Mesenchymal stem cell (in vitro differentiated cells and primary cell): ENCODE measurements at regions not wholly inside any gene's neighbourhood (a gene's known extent, or its start where the extent isn't known, plus 50 kb on each side); places are given as distances from the start of the nearest gene placed in this dataset.

Experiments
- DNase-seq: peaks from one replicate; pipeline ENCODE4 v3.0.0-alpha.2; 2013
- H2AFZ ChIP-seq: one replicate; pipeline ENCODE4 v1.6.1; 2013; ENCODE audit warnings: low read depth, mild to moderate bottlenecking, control low read depth, inconsistent platforms, low read length, moderate library complexity
- H2AK5ac ChIP-seq: 2 replicates; pipeline ENCODE4 v1.6.1; 2013; ENCODE audit warnings: low read length, moderate library complexity, mild to moderate bottlenecking, inconsistent platforms; ENCODE audit not compliant: severe bottlenecking
- H2BK120ac ChIP-seq: one replicate; pipeline ENCODE4 v1.6.1; 2013; ENCODE audit warnings: low read depth, mild to moderate bottlenecking, inconsistent platforms, low read length, moderate library complexity
- H2BK12ac ChIP-seq, 2 experiments: one replicate each; pipeline ENCODE4 v1.6.1; 2013; ENCODE audit warnings: inconsistent platforms in 2 of 2, low read length in 2 of 2, mild to moderate bottlenecking in 2 of 2, moderate library complexity in 2 of 2, control low read depth in 1 of 2
- H2BK15ac ChIP-seq: one replicate; pipeline ENCODE4 v1.6.1; 2013; ENCODE audit warnings: mild to moderate bottlenecking, low read depth, inconsistent platforms; ENCODE audit not compliant: poor library complexity, severe bottlenecking
- H2BK5ac ChIP-seq: 2 replicates; pipeline ENCODE4 v1.6.1; 2013; ENCODE audit warnings: low read depth, mild to moderate bottlenecking, low read length, control low read depth, inconsistent platforms; ENCODE audit not compliant: poor library complexity, severe bottlenecking
- H3K14ac ChIP-seq, 2 experiments: one replicate each; pipeline ENCODE4 v1.6.1; 2013; ENCODE audit warnings: inconsistent platforms in 2 of 2, low read length in 2 of 2, control low read depth in 1 of 2, mild to moderate bottlenecking in 1 of 2, moderate library complexity in 1 of 2
- H3K18ac ChIP-seq, 2 experiments: one replicate each; pipeline ENCODE4 v1.6.1; 2013; ENCODE audit warnings: inconsistent platforms in 2 of 2, low read length in 2 of 2, control low read depth in 1 of 2, low read depth in 1 of 2, mild to moderate bottlenecking in 1 of 2
- H3K23ac ChIP-seq, 2 experiments: one replicate each; pipeline ENCODE4 v1.6.1; 2013; ENCODE audit warnings: inconsistent platforms in 2 of 2, low read length in 2 of 2, mild to moderate bottlenecking in 2 of 2, moderate library complexity in 2 of 2, control low read depth in 1 of 2
- H3K27ac ChIP-seq: 2 replicates; pipeline ENCODE4 v1.5.1; 2013; ENCODE audit warnings: mild to moderate bottlenecking, moderate library complexity, low read length, control low read depth, inconsistent platforms; ENCODE audit not compliant: poor library complexity, severe bottlenecking
- H3K27me3 ChIP-seq, 2 experiments: 2 replicates each; pipeline versions ENCODE4 v1.6.1 to v1.7.0; 2013; ENCODE audit warnings: low read length in 2 of 2, mild to moderate bottlenecking in 2 of 2, moderate library complexity in 2 of 2, control low read depth in 1 of 2, inconsistent platforms in 1 of 2; ENCODE audit not compliant: control insufficient read depth in 1 of 2, insufficient read depth in 1 of 2
- H3K36me3 ChIP-seq, 2 experiments: 2 replicates each; pipeline versions ENCODE4 v1.6.1 to v1.7.0; 2013; ENCODE audit warnings: low read length in 2 of 2, control low read depth in 1 of 2, inconsistent platforms in 1 of 2, low read depth in 1 of 2, mild to moderate bottlenecking in 1 of 2; ENCODE audit not compliant: insufficient read depth in 2 of 2, control insufficient read depth in 1 of 2
- H3K4ac ChIP-seq, 2 experiments: one replicate each; pipeline ENCODE4 v1.6.1; 2013; ENCODE audit warnings: inconsistent platforms in 2 of 2, low read length in 2 of 2, mild to moderate bottlenecking in 2 of 2, moderate library complexity in 2 of 2, control low read depth in 1 of 2, low read depth in 1 of 2
- H3K4me1 ChIP-seq: 2 replicates; pipeline ENCODE4 v1.6.1; 2013; ENCODE audit warnings: low read depth, low read length, control low read depth; ENCODE audit not compliant: control insufficient read depth, insufficient read depth
- H3K4me2 ChIP-seq: 2 replicates; pipeline ENCODE4 v1.6.1; 2013; ENCODE audit warnings: low read length, mild to moderate bottlenecking, inconsistent platforms; ENCODE audit not compliant: poor library complexity, severe bottlenecking
- H3K4me3 ChIP-seq, 2 experiments: 2 replicates each; pipeline versions ENCODE4 v1.5.1 to v1.7.0; 2013; ENCODE audit warnings: low read length in 2 of 2, mild to moderate bottlenecking in 2 of 2, control low read depth in 1 of 2, low read depth in 1 of 2; ENCODE audit not compliant: insufficient read depth in 1 of 2
- H3K79me1 ChIP-seq: replicated peaks from 2 replicates; pipeline ENCODE4 v1.6.1; 2013; ENCODE audit warnings: mild to moderate bottlenecking, control low read depth, low read length, inconsistent platforms; ENCODE audit not compliant: poor library complexity, severe bottlenecking
- H3K9ac ChIP-seq: 2 replicates; pipeline ENCODE4 v1.7.0; 2013; ENCODE audit warnings: mild to moderate bottlenecking, low read length, moderate library complexity
- H3K9me3 ChIP-seq: 2 replicates; pipeline ENCODE4 v1.7.0; 2013; ENCODE audit warnings: mild to moderate bottlenecking, low read length; ENCODE audit not compliant: control insufficient read depth
- H4K8ac ChIP-seq: one replicate; pipeline ENCODE4 v1.6.1; 2013; ENCODE audit warnings: inconsistent platforms, mild to moderate bottlenecking, low read length, moderate library complexity
- H4K91ac ChIP-seq: one replicate; pipeline ENCODE4 v1.6.1; 2013; ENCODE audit warnings: mild to moderate bottlenecking, low read length, inconsistent platforms
- WGBS: methylation state at CpG from one replicate; pipeline ENCODE4 v1.1.7; 2013; ENCODE audit warnings: mixed read lengths; 5-methylcytosine and 5-hydroxymethylcytosine counted together

DNA sequence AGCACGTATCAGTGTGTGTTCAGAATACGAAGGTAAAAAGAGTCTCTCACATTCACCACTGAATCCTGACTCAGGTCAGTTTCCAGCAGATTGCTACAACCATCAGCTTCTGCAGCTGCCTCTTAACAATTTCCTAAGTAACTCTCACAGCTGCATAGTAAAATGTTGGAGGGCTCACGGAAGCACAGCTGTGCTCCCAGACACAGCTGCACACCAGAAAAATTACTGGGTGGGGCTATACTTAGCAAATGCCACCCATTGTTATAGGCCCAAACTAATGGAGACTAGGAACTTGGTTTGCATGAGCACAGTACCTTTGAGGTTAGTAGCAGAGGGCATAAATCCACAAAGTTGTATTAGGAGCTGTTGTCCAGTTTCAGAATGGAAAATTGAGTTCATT is 153.9 kb upstream of the ERBB4 start:
- Histone ChIP-seq H3K36me3 (no peaks in the 10 kb centered on the region), H3K4me3 (no peak overlapping the region), H4K8ac (no peak overlapping the region), H3K18ac (no peak overlapping the region), H3K27me3 (no peaks in the 10 kb centered on the region), H3K14ac (no peak overlapping the region), H2BK12ac (no peak overlapping the region), H3K4me2 (no peak overlapping the region), H3K4ac (no peak overlapping the region), H3K9me3 (no peaks in the 10 kb centered on the region), H3K79me1 (no peaks in the 10 kb centered on the region), H3K4me1 (no peaks in the 10 kb centered on the region), H3K9ac (no peak overlapping the region), H2AFZ (no peak overlapping the region), H3K23ac (no peak overlapping the region), H4K91ac (no peak overlapping the region), H2BK15ac (no peak overlapping the region), H3K27ac (no peak overlapping the region), H2BK5ac (no peak overlapping the region), H2BK120ac (no peak overlapping the region), H2AK5ac (no peak overlapping the region)
- DNase-seq, result no peak
- WGBS, result 96% methylated on average over 3 of the region's 3 CpGs

DNA sequence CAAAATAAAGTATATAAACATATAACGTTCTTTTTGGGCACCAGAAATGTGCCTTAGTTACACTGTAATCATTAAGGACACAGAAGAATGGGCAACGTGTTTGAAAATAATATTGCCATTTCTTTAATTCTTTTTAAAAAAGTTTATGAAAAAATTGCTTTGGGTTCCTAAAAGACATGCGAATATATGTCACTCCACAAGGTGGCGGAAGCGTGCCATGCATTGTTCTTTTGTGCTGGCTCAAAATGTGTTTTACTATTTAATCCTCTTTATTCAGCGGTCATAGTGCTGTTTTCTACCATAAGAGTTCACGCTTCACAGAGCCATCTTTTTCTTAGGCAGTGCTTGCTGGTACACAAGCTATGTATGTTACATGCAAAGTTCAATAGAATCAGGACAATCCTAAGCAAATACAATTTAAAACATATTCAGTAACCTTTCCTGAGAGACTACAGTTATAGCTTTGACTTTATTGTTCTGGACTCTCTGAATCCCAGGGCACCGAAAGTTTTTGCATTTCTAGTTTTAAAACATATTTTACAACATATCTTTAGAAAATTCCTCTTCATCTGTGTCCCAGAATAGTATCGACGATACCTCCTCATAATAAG is 147.8 kb upstream of the ERBB4 start:
- Histone ChIP-seq H3K9me3 (no peaks in the 10 kb centered on the region), H3K79me1 (no peaks in the 10 kb centered on the region), H3K27ac (no peak overlapping the region), H3K14ac (no peak overlapping the region), H3K4ac (no peak overlapping the region), H3K4me1 (no peaks in the 10 kb centered on the region), H3K18ac (no peak overlapping the region), H3K27me3 (no peaks in the 10 kb centered on the region), H2BK15ac (no peak overlapping the region), H4K8ac (no peak overlapping the region), H2BK5ac (no peak overlapping the region), H3K23ac (no peak overlapping the region), H2AFZ (no peak overlapping the region), H4K91ac (no peak overlapping the region), H2AK5ac (no peak overlapping the region), H3K4me3 (no peak overlapping the region), H3K9ac (peak overlapping the region; percentile 46), H3K36me3 (no peaks in the 10 kb centered on the region), H3K4me2 (no peak overlapping the region), H2BK120ac (no peak overlapping the region), H2BK12ac (no peak overlapping the region)
- DNase-seq, result peak; percentile 62
- WGBS, result 42% methylated on average over 7 of the region's 10 CpGs

DNA sequence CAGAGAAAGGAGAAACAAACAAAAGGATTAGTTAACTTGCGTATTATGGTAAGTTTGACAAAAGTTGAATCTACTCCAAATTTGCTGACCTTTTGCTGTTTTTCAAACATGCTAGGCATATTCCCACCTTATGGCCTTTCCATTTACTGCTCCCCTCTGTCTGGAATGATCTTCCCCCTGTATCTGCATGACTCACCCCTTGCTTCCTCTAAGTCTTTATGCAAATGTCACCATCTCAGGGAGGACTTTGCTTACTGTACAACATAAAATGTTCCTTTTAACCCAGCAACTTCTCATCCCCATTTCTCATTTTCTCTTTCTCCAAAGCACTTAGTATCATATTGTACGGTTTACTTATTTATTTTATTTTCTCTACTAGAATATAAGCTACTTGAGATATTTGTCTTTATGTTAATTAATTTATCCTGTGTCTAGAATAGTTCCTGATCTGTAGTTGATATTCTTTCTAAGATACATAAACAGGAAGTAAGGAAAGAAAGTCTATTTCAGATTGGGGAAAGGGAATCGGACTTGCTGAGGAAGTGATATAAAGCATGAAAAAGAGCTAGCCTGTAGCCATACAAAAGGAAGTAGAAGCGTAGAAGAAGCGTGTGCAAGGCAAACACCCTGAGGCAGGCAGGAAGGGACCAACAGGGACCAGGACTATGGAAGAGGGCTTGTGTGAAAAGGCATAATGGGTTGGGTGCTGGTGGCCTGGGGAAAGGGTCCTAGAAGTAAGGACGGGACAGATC is 144.9 kb upstream of the ERBB4 start:
- no peak overlapping the region for H4K91ac ChIP-seq
- DNase-seq, result peak; percentile 42
- H3K4ac ChIP-seq, result no peak overlapping the region
- H3K4me2 ChIP-seq, result no peak overlapping the region
- no peaks in the 10 kb centered on the region for H3K27me3 ChIP-seq
- H4K8ac ChIP-seq, result no peak overlapping the region
- H2BK5ac ChIP-seq, result no peak overlapping the region
- no peaks in the 10 kb centered on the region for H3K4me1 ChIP-seq
- no peak overlapping the region for H2BK15ac ChIP-seq
- no peak overlapping the region for H3K4me3 ChIP-seq
- H3K79me1 ChIP-seq, result no peaks in the 10 kb centered on the region
- no peak overlapping the region for H2BK12ac ChIP-seq
- H3K23ac ChIP-seq, result no peak overlapping the region
- no peak overlapping the region for H2AFZ ChIP-seq
- H3K27ac ChIP-seq, result no peak overlapping the region
- no peak overlapping the region for H3K18ac ChIP-seq
- H3K36me3 ChIP-seq, result no peaks in the 10 kb centered on the region
- no peaks in the 10 kb centered on the region for H3K9me3 ChIP-seq
- no peak overlapping the region for H2BK120ac ChIP-seq
- no peak overlapping the region for H3K14ac ChIP-seq
- H3K9ac ChIP-seq, result no peak overlapping the region
- no peak overlapping the region for H2AK5ac ChIP-seq
- 83% methylated on average over 5 of the region's 6 CpGs for WGBS

DNA sequence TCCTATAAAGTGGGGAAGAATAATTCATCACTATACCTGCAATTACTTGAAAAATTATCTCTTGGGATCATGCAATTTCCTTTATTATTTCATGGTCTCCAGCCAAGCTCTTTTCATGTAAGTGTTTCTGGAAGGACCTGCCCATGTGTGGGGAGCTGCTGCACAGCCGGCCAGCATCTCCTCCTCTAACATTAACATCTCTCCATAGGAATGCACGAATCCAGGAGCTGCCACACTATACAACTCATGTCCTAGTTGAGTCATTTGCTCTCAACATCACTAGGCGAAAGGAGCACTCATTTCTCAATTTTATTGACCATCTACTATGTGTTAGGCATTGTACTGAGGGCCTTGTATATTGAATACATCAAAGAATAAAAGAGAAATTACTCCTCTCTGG is 144.3 kb upstream of the ERBB4 start:
- no peak overlapping the region for H3K4ac ChIP-seq
- no peak overlapping the region for H3K18ac ChIP-seq
- no peak overlapping the region for H2AK5ac ChIP-seq
- peak; percentile 3 for DNase-seq
- no peak overlapping the region for H3K4me2 ChIP-seq
- no peak overlapping the region for H4K8ac ChIP-seq
- WGBS, result 100% methylated on average over 2 of the region's 3 CpGs
- no peak overlapping the region for H2BK120ac ChIP-seq
- no peak overlapping the region for H3K4me3 ChIP-seq
- H3K79me1 ChIP-seq, result no peaks in the 10 kb centered on the region
- H3K14ac ChIP-seq, result no peak overlapping the region
- H3K9me3 ChIP-seq, result no peaks in the 10 kb centered on the region
- H3K9ac ChIP-seq, result no peak overlapping the region
- no peaks in the 10 kb centered on the region for H3K36me3 ChIP-seq
- H3K23ac ChIP-seq, result no peak overlapping the region
- H3K27me3 ChIP-seq, result no peaks in the 10 kb centered on the region
- no peak overlapping the region for H4K91ac ChIP-seq
- H2BK5ac ChIP-seq, result no peak overlapping the region
- no peaks in the 10 kb centered on the region for H3K4me1 ChIP-seq
- H2BK12ac ChIP-seq, result no peak overlapping the region
- H3K27ac ChIP-seq, result no peak overlapping the region
- H2AFZ ChIP-seq, result no peak overlapping the region
- H2BK15ac ChIP-seq, result no peak overlapping the region
